T-cell (primary cell): ENCODE measurements at regions not wholly inside any gene's neighbourhood (a gene's known extent, or its start where the extent isn't known, plus 50 kb on each side); places are given as distances from the start of the nearest gene placed in this dataset.

Experiments used
- ATAC-seq, 4 experiments: fragments of 200-7000 bp in 3 of 4; fragments of 150-1000 bp in 1 of 4; cut with Tn5 transposase; replicated peaks in 1 of 4; 1 replicate in 3 of 4; 2 replicates in 1 of 4; pipeline ENCODE4 v1.10.0; 2021; ENCODE audit warnings: moderate library complexity in 3 of 4, mild to moderate bottlenecking in 2 of 4, moderate number of reproducible peaks in 1 of 4
- CTCF ChIA-PET, 2 donors: fragments of 300-600 bp; sonication (Branson Sonifier 250); formaldehyde crosslinking; loops; one replicate each; lab custom pipeline; 2022; ENCODE audit warnings: antibody characterized with exemption in 2 of 2; lab: Charles Lee
- POLR2A ChIA-PET, 2 donors: fragments of 300-600 bp; sonication (Branson Sonifier 250); formaldehyde crosslinking; loops; one replicate each; lab custom pipeline; 2022; ENCODE audit warnings: antibody characterized with exemption in 2 of 2; lab: Charles Lee
- DNase-seq, 35 experiments: peaks; one replicate each; pipeline versions ENCODE4 v3.0.0 to v3.0.0-alpha.2; 2013 to 2023
- H3K27ac ChIP-seq: one replicate; pipeline ENCODE4 v1.5.1; 2013; ENCODE audit warnings: low read length
- H3K27me3 ChIP-seq, 2 experiments: replicated peaks in 1 of 2; 1 replicate in 1 of 2; 2 replicates in 1 of 2; pipeline versions ENCODE4 v1.6.1 to v1.7.0; 2013; ENCODE audit warnings: low read length in 1 of 2, mixed read lengths in 1 of 2; ENCODE audit not compliant: control insufficient read depth in 2 of 2, insufficient read depth in 2 of 2; ENCODE audit errors: extremely low read depth in 1 of 2
- H3K36me3 ChIP-seq, 2 donors: 1 replicate in 1 of 2; 2 replicates in 1 of 2; pipeline versions ENCODE4 v1.6.1 to v1.7.0; 2013; ENCODE audit warnings: low read length in 1 of 2; ENCODE audit not compliant: control insufficient read depth in 2 of 2, insufficient read depth in 1 of 2; ENCODE audit errors: extremely low read depth in 1 of 2
- H3K4me1 ChIP-seq, 2 experiments: 1 replicate in 1 of 2; 2 replicates in 1 of 2; pipeline versions ENCODE4 v1.6.1 to v1.7.0; 2013; ENCODE audit warnings: low read length in 2 of 2, mixed read lengths in 1 of 2; ENCODE audit not compliant: insufficient read depth in 2 of 2, control insufficient read depth in 1 of 2; ENCODE audit errors: extremely low read depth in 1 of 2
- H3K4me3 ChIP-seq, 2 donors: 1 replicate in 1 of 2; 2 replicates in 1 of 2; pipeline versions ENCODE4 v1.5.1 to v1.7.0; 2013; ENCODE audit warnings: mild to moderate bottlenecking in 2 of 2, low read length in 1 of 2, moderate library complexity in 1 of 2; ENCODE audit not compliant: control insufficient read depth in 1 of 2; ENCODE audit errors: extremely low read depth in 1 of 2
- H3K9me3 ChIP-seq: 2 replicates; pipeline ENCODE4 v1.7.0; 2013
- H3K27ac Mint-ChIP-seq, 2 donors: one replicate each; pipeline ENCODE4 v1.8.0; 2020 to 2021; ENCODE audit warnings: mild to moderate bottlenecking in 2 of 2, mixed read lengths in 2 of 2
- H3K27me3 Mint-ChIP-seq, 2 donors: one replicate each; pipeline ENCODE4 v1.8.0; 2021 to 2022; ENCODE audit warnings: mixed read lengths in 2 of 2
- H3K36me3 Mint-ChIP-seq: one replicate; pipeline ENCODE4 v1.8.0; 2021; ENCODE audit warnings: mixed read lengths
- H3K4me1 Mint-ChIP-seq, 3 donors: one replicate each; pipeline ENCODE4 v1.8.0; 2020 to 2022; ENCODE audit warnings: mixed read lengths in 3 of 3, mild to moderate bottlenecking in 1 of 3
- H3K4me3 Mint-ChIP-seq, 3 donors: one replicate each; pipeline ENCODE4 v1.8.0; 2020 to 2022; ENCODE audit warnings: mild to moderate bottlenecking in 3 of 3, mixed read lengths in 3 of 3, moderate library complexity in 3 of 3
- H3K9me3 Mint-ChIP-seq, 3 donors: one replicate each; pipeline ENCODE4 v1.8.0; 2020 to 2022; ENCODE audit warnings: mixed read lengths in 3 of 3
- WGBS: methylation state at CpG from one replicate; pipeline ENCODE4 v1.1.5; 2013; ENCODE audit warnings: missing lambda C conversion rate; ENCODE audit not compliant: insufficient coverage; 5-methylcytosine and 5-hydroxymethylcytosine counted together

DNA sequence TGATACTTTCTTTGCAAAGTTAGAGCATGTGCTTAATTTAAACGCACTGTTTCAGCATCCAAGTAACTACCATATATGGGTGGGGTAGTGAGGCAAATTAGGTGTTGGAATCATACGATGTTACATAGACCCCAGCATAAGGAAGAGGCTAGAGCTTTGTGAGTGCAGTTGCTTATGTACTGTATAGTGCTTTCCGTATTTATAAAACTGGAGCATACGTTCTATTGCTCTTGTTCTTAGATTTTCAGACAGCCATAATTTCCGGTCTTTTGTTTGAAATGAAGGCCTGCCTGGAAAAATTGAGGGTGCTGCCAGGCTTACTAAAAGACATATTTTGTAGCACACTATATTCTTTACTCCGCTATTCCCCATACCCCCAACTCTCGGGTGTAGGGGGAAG is 335.7 kb downstream of the FOXG1 start:
- H3K4me1 Mint-ChIP-seq, result no peaks in the 10 kb centered on the region
- DNase-seq (no peak), ATAC-seq (no peak)
- no peaks in the 10 kb centered on the region for H3K4me1 ChIP-seq
- WGBS, result 100% methylated on average over 2 of the region's 7 CpGs
- no peak overlapping the region for H3K4me3 Mint-ChIP-seq
- peaks cover 2% of the 10 kb centered on the region for H3K9me3 ChIP-seq
- no peaks in the 10 kb centered on the region for H3K27me3 Mint-ChIP-seq
- no peaks in the 10 kb centered on the region for H3K27me3 ChIP-seq
- H3K4me3 ChIP-seq, result no peak overlapping the region
- H3K36me3 Mint-ChIP-seq, result no peaks in the 10 kb centered on the region
- no peak overlapping the region for H3K27ac Mint-ChIP-seq
- no peak overlapping the region for H3K27ac ChIP-seq
- peaks cover 26 to 29% (median 26%) of the 10 kb centered on the region in 3 donors for H3K9me3 Mint-ChIP-seq
- ChIA-PET POLR2A (no interaction called here), CTCF (no interaction called here)
- H3K36me3 ChIP-seq, result no peaks in the 10 kb centered on the region

DNA sequence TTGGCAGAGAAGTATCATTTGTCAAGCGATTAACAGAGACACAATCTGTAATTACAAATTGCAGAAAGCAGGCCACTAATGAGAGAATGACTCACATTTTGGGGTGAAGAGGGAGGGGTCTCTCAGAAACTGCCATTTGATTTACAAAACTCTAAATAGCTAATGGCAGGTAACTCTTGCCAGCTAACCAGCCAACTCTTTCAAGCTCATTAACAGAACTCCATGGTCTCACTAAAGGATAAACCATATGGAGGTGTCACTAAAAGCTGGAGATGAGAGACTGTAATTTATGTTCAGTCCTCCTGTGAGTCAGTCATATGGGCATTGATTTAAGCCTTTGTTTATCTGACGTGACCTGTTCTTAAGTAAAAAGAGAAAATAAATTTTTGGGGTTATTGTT is 336.4 kb downstream of the FOXG1 start:
- H3K4me3 Mint-ChIP-seq, result no peak overlapping the region
- Histone ChIP-seq H3K27me3 (no peaks in the 10 kb centered on the region), H3K36me3 (no peaks in the 10 kb centered on the region), H3K9me3 (no peaks in the 10 kb centered on the region), H3K4me3 (no peak overlapping the region), H3K4me1 (no peaks in the 10 kb centered on the region), H3K27ac (no peak overlapping the region)
- H3K27ac Mint-ChIP-seq, result no peak overlapping the region
- H3K36me3 Mint-ChIP-seq, result no peaks in the 10 kb centered on the region
- DNase-seq (no peak), ATAC-seq (no peak)
- ChIA-PET POLR2A (no interaction called here), CTCF (no interaction called here)
- H3K4me1 Mint-ChIP-seq, result no peaks in the 10 kb centered on the region
- H3K27me3 Mint-ChIP-seq, result no peaks in the 10 kb centered on the region
- no CpG with 5 or more reads among the region's 2 CpGs for WGBS
- H3K9me3 Mint-ChIP-seq, result peaks cover 26 to 29% (median 26%) of the 10 kb centered on the region in 3 donors

DNA sequence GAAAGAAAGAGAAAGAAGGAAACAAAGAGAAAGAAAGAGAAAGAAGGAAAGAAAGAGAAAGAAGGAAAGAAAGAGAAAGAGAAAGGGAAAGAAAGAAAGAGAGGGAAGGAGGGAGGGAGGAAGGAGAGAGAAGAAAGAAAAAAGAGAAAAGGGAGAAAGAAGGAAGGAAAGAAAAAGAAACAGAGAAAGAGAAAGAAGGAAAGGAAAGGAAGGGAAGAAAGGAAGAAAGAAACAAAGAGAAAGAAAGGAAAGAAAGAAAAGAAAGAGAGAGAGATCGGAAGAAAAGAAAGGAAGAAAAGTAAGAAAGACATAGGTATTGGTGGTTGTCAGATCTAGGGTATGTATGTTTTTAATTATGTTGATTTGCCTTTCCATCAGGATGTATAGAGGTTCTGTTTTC is 342.3 kb downstream of the FOXG1 start:
- Mint-ChIP-seq H3K36me3 (no peaks in the 10 kb centered on the region), H3K27ac (no peak overlapping the region), H3K4me3 (no peak overlapping the region), H3K9me3 (peaks cover 23 to 37% (median 31%) of the 10 kb centered on the region in 3 donors), H3K4me1 (no peaks in the 10 kb centered on the region), H3K27me3 (no peaks in the 10 kb centered on the region)
- no peaks in the 10 kb centered on the region for H3K4me1 ChIP-seq
- H3K9me3 ChIP-seq, result no peaks in the 10 kb centered on the region
- H3K27ac ChIP-seq, result no peak overlapping the region
- ChIA-PET CTCF (no interaction called here), POLR2A (no interaction called here)
- no peaks in the 10 kb centered on the region for H3K36me3 ChIP-seq
- no peak for ATAC-seq
- no peaks in the 10 kb centered on the region for H3K27me3 ChIP-seq
- WGBS, result no CpG with 5 or more reads among the region's 1 CpG
- no peak for DNase-seq
- no peak overlapping the region for H3K4me3 ChIP-seq

DNA sequence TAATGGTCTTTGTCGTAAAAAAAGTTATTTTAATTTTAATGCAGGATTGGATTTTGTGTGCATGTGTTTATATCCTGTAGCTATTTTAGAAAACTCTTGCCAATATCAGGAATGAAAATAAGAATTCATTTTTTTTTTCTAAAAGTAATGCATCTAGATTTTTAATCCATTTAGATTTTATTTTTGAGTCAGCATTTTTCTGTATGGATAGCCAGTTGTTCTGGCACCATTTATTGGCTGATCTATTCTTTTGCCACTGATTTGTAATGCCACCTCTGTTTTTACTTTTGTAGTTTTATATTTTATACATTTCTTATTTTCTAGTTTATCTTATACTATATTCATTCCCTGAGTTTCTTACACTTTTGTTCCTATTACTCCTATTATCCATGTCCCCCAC is 343.0 kb downstream of the FOXG1 start:
- no peaks in the 10 kb centered on the region for H3K9me3 ChIP-seq
- DNase-seq (no peak), ATAC-seq (no peak)
- Mint-ChIP-seq H3K27ac (no peak overlapping the region), H3K4me1 (no peaks in the 10 kb centered on the region), H3K9me3 (peaks cover 20 to 34% (median 25%) of the 10 kb centered on the region in 3 donors), H3K36me3 (no peaks in the 10 kb centered on the region), H3K27me3 (no peaks in the 10 kb centered on the region), H3K4me3 (no peak overlapping the region)
- no peak overlapping the region for H3K4me3 ChIP-seq
- ChIA-PET POLR2A (no interaction called here), CTCF (no interaction called here)
- no peaks in the 10 kb centered on the region for H3K36me3 ChIP-seq
- H3K27ac ChIP-seq, result no peak overlapping the region
- WGBS, result no CpG with 5 or more reads among the region's 1 CpG
- H3K27me3 ChIP-seq, result no peaks in the 10 kb centered on the region
- no peaks in the 10 kb centered on the region for H3K4me1 ChIP-seq

DNA sequence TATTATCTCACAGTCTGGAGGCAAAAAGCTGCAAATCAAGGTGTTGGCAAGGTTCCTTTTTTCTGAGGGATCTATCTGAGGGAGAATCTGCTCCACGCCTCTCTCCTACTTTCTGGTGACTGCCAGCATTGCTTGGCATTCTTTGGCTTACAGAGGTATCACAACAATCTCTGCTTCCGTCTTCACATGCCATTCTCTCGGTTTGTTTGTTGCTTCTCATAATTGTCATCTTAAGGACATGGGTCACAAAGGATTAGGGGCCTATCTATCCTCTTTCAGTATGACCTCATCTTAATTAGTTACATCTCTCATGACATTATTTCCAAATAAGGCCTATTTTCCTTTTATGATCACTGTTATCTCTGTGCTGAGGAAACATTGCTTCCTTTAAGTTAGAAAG is 345.0 kb downstream of the FOXG1 start:
- ChIA-PET CTCF (no interaction called here), POLR2A (no interaction called here)
- Mint-ChIP-seq H3K4me1 (no peaks in the 10 kb centered on the region), H3K36me3 (no peaks in the 10 kb centered on the region), H3K27ac (no peak overlapping the region), H3K9me3 (peaks cover 17 to 27% (median 18%) of the 10 kb centered on the region in 3 donors), H3K27me3 (no peaks in the 10 kb centered on the region), H3K4me3 (no peak overlapping the region)
- no peaks in the 10 kb centered on the region for H3K4me1 ChIP-seq
- ATAC-seq (no peak), DNase-seq (no peak)
- H3K27me3 ChIP-seq, result no peaks in the 10 kb centered on the region
- WGBS, result 88% methylated on average over 3 of the region's 3 CpGs
- H3K9me3 ChIP-seq, result no peaks in the 10 kb centered on the region
- H3K27ac ChIP-seq, result no peak overlapping the region
- no peak overlapping the region for H3K4me3 ChIP-seq
- no peaks in the 10 kb centered on the region for H3K36me3 ChIP-seq

DNA sequence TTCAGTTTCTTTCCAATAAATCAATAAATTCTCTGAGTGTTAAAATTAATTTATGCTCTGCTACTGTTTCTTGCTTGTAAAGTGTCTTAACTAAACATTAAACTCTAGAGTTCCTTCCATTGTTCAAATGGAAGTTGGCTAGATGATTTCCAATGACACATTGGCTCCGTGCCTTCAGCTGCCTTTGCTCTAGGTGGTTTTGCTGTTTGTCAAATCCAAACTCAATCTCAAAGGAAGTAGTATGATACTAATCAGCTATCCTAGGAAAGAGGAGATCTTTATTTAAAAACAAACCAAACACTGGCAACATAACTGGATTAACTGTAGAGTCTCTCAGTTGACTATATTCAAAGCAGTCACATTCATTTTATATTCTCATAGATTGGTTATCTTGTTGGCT is 356.4 kb downstream of the FOXG1 start:
- POLR2A ChIA-PET, result no interaction called here
- no CpG with 5 or more reads among the region's 1 CpG for WGBS

DNA sequence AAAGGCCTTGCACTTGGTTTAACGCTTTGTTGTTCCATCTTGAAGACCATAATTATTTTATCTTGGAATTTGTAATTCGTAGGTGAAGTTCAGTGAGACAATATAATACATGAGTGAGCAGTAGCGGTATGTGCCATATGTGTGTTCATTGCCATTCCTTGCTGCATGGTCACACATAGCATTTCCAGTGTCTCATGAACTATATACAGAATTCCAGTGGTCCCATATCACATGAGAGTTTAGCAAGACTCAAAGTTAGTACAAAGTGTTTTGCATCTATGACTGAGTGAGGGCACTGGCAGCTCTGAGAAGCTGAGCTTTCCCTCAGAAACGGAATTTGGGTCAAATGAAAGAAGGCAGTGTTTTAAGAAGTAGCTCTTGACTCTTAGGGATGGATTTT is 359.8 kb downstream of the FOXG1 start:
- WGBS, result 100% methylated on average over 1 of the region's 4 CpGs
- Histone ChIP-seq H3K9me3 (no peaks in the 10 kb centered on the region), H3K27ac (no peak overlapping the region), H3K4me3 (no peak overlapping the region), H3K36me3 (no peaks in the 10 kb centered on the region), H3K4me1 (no peaks in the 10 kb centered on the region), H3K27me3 (no peaks in the 10 kb centered on the region)
- ChIA-PET POLR2A (no interaction called here), CTCF (no interaction called here)
- no peak overlapping the region for H3K27ac Mint-ChIP-seq
- no peak overlapping the region for H3K4me3 Mint-ChIP-seq
- ATAC-seq, result no peak
- no peaks in the 10 kb centered on the region for H3K27me3 Mint-ChIP-seq
- H3K36me3 Mint-ChIP-seq, result no peaks in the 10 kb centered on the region
- DNase-seq, result no peak
- no peaks in the 10 kb centered on the region for H3K4me1 Mint-ChIP-seq
- peaks cover 22 to 44% (median 31%) of the 10 kb centered on the region in 3 donors for H3K9me3 Mint-ChIP-seq

More for the DNA sequence above, 356.4 kb downstream of the FOXG1 start:
- Mint-ChIP-seq H3K36me3 (no peaks in the 10 kb centered on the region), H3K4me1 (no peaks in the 10 kb centered on the region), H3K27me3 (no peaks in the 10 kb centered on the region), H3K4me3 (no peak overlapping the region), H3K9me3 (peaks cover 22 to 38% (median 28%) of the 10 kb centered on the region in 3 donors), H3K27ac (no peak overlapping the region)
- H3K9me3 ChIP-seq, result no peaks in the 10 kb centered on the region
- no peaks in the 10 kb centered on the region for H3K4me1 ChIP-seq
- no peaks in the 10 kb centered on the region for H3K27me3 ChIP-seq
- ATAC-seq (no peak), DNase-seq (no peak)
- H3K36me3 ChIP-seq, result no peaks in the 10 kb centered on the region
- H3K4me3 ChIP-seq, result no peak overlapping the region
- H3K27ac ChIP-seq, result no peak overlapping the region
- CTCF ChIA-PET, result interaction anchor here in 1 of 2 donors (0.7 kb wide), 1 partner anchor 16 kb away, joined by 4 read pairs; no protein-coding TSS in a partner anchor
